ENCODE measurements at regions not wholly inside any gene's neighbourhood (a gene's known extent, or its start where the extent isn't known, plus 50 kb on each side); places are given as distances from the start of the nearest gene placed in this dataset.

DNA sequence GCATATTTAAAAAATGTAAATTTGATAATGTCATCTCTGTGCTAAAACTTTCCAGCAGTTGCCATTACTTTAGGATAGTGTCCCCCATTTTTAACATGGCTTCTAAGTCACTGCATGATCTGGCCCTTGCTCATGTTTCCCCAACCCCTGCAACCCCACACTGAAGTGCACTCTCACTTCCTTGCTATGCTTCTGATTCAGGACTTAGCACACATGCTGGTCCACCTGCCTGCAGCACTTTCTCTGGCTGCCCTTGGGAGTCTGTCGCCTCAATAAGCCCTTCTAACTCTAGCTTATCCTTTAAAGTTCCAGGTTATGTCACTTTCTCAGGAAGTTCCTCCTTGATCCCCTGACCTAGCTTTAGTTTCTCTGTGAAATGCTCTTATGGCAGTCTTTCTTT, 241.0 kb downstream of the POSTN start (continued):
- TF ChIP-seq, protein P1, sequence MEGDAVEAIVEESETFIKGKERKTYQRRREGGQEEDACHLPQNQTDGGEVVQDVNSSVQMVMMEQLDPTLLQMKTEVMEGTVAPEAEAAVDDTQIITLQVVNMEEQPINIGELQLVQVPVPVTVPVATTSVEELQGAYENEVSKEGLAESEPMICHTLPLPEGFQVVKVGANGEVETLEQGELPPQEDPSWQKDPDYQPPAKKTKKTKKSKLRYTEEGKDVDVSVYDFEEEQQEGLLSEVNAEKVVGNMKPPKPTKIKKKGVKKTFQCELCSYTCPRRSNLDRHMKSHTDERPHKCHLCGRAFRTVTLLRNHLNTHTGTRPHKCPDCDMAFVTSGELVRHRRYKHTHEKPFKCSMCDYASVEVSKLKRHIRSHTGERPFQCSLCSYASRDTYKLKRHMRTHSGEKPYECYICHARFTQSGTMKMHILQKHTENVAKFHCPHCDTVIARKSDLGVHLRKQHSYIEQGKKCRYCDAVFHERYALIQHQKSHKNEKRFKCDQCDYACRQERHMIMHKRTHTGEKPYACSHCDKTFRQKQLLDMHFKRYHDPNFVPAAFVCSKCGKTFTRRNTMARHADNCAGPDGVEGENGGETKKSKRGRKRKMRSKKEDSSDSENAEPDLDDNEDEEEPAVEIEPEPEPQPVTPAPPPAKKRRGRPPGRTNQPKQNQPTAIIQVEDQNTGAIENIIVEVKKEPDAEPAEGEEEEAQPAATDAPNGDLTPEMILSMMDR (IDR thresholded peaks at IDR 0.05) = no peak
- TF ChIP-seq FOSB (CRISPR knock-in tag; IDR thresholded peaks at IDR 0.05) = no peak

DNA sequence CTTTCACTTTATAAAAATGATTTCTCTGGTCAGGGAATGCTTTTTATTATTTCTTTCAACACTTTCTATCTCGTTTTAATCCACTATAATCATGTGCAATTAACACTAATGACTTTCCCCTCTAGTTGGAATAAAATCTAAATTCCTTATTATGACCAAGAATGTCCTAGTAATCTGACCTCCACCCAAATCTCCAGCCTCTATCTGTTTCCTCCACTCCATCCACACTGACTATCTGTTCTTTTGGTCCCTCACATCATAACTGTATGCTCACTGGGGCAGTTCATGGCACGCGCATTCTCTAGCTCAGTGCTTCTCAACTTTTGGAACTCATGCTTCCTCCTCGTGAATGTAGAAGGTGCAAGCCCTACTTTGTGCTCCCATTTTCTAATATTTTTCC, 244.7 kb downstream of the POSTN start:
- POLR2A ChIA-PET = no interaction called here
- 48% methylated on average over 4 of the region's 4 CpGs for WGBS (ENCODE audit: missing lambda C conversion rate)
- FAIRE-seq (no peak), DNase-seq (ENCODE audit: low read depth in 1 of 2, low spot score in 1 of 2) (no peak), ATAC-seq (no peak)
- Histone ChIP-seq H3K4me2 (no peak overlapping the region), H3K4me3 (no peak overlapping the region), H3K27ac (no peak overlapping the region), H3K4me1 (no peaks in the 10 kb centered on the region), H3K9me3 (no peaks in the 10 kb centered on the region)
- TF ChIP-seq CBX2 (IDR thresholded peaks at IDR 0.05; ENCODE audit: borderline replicate concordance, low read depth) = no peak
- TF ChIP-seq CHD4 (IDR thresholded peaks at IDR 0.05; ENCODE audit: borderline replicate concordance) = no peak
- TF ChIP-seq, protein P2, sequence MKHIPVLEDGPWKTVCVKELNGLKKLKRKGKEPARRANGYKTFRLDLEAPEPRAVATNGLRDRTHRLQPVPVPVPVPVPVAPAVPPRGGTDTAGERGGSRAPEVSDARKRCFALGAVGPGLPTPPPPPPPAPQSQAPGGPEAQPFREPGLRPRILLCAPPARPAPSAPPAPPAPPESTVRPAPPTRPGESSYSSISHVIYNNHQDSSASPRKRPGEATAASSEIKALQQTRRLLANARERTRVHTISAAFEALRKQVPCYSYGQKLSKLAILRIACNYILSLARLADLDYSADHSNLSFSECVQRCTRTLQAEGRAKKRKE (CRISPR knock-in tag; IDR thresholded peaks at IDR 0.05; ENCODE audit: low read depth) = no peak
- TF ChIP-seq ZNF302 (CRISPR knock-in tag; IDR thresholded peaks at IDR 0.05) = no peak
- TF ChIP-seq CBX8 (IDR thresholded peaks at IDR 0.05) = no peak
- TF ChIP-seq KDM1A (IDR thresholded peaks at IDR 0.05; ENCODE audit: low read depth) = no peak
- TF ChIP-seq, protein P3, sequence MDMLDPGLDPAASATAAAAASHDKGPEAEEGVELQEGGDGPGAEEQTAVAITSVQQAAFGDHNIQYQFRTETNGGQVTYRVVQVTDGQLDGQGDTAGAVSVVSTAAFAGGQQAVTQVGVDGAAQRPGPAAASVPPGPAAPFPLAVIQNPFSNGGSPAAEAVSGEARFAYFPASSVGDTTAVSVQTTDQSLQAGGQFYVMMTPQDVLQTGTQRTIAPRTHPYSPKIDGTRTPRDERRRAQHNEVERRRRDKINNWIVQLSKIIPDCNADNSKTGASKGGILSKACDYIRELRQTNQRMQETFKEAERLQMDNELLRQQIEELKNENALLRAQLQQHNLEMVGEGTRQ (IDR thresholded peaks at IDR 0.05) = no peak
- TF ChIP-seq MYC (IDR thresholded peaks at IDR 0.05; ENCODE audit: borderline replicate concordance, low read length) = no peak
- no peak for TF ChIP-seq JUN (IDR thresholded peaks at IDR 0.05)
- TF ChIP-seq CHD2 (IDR thresholded peaks at IDR 0.05; ENCODE audit: low read length, partially characterized antibody) = no peak
- TF ChIP-seq, protein P4, sequence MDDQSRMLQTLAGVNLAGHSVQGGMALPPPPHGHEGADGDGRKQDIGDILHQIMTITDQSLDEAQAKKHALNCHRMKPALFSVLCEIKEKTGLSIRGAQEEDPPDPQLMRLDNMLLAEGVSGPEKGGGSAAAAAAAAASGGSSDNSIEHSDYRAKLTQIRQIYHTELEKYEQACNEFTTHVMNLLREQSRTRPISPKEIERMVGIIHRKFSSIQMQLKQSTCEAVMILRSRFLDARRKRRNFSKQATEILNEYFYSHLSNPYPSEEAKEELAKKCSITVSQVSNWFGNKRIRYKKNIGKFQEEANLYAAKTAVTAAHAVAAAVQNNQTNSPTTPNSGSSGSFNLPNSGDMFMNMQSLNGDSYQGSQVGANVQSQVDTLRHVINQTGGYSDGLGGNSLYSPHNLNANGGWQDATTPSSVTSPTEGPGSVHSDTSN (IDR thresholded peaks at IDR 0.05) = no peak
- no peak for TF ChIP-seq TP53 (CRISPR knock-in tag; IDR thresholded peaks at IDR 0.05)
- TF ChIP-seq NR3C1 (IDR thresholded peaks at IDR 0.05) = no peak
- no peak for TF ChIP-seq JUNB (IDR thresholded peaks at IDR 0.05)
- no peak for TF ChIP-seq HOXB5 (CRISPR knock-in tag; IDR thresholded peaks at IDR 0.05)
- TF ChIP-seq MAZ (IDR thresholded peaks at IDR 0.05; ENCODE audit: borderline replicate concordance, low read depth, low read length) = no peak
- no peak for TF ChIP-seq ESRRA (IDR thresholded peaks at IDR 0.05; ENCODE audit: borderline replicate concordance, low read length)
- CTCF ChIA-PET = no interaction called here

DNA sequence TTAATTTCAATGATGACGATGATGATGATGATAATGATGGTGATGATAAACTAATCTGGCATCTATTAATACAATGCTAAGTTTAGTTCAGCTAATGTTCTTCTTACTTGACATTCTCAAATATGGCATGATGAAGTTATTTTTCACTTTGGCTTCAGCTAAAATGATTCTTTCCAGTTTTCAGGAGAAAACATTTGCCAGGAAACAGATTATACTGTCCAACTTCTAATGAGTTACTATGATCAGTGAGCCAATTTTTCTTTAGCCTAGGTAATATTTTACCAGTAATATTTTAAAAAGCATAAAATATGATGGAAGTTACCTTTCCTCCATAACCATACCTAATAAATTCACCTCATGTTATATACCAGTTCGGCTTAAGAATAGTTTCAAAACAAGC, 245.7 kb upstream of the CSNK1A1L start:
- Histone ChIP-seq H3K4me2 (no peak overlapping the region), H3K4me1 (no peaks in the 10 kb centered on the region), H3K27ac (no peak overlapping the region), H3K4me3 (no peak overlapping the region), H3K9me3 (no peaks in the 10 kb centered on the region)
- FAIRE-seq (no peak), ATAC-seq (no peak), DNase-seq (ENCODE audit: low read depth in 1 of 2, low spot score in 1 of 2) (no peak)
- POLR2A ChIA-PET = no interaction called here
- CTCF ChIA-PET = no interaction called here
- 5% methylated on average over 2 of the region's 2 CpGs for WGBS (ENCODE audit: missing lambda C conversion rate)
- TF ChIP-seq POLR2AphosphoS2 (conservative IDR thresholded peaks at IDR 0.05; ENCODE audit: low read length) = no peak
- TF ChIP-seq CBX8 (IDR thresholded peaks at IDR 0.05) = no peak
- TF ChIP-seq, protein P1 (IDR thresholded peaks at IDR 0.05) = no peak
- TF ChIP-seq FOXS1 (CRISPR knock-in tag; IDR thresholded peaks at IDR 0.05) = no peak
- no peak for TF ChIP-seq JUNB (IDR thresholded peaks at IDR 0.05)
- no peak for TF ChIP-seq SREBF2 (IDR thresholded peaks at IDR 0.05)
- TF ChIP-seq ZNF302 (CRISPR knock-in tag; IDR thresholded peaks at IDR 0.05) = no peak
- TF ChIP-seq RAD21 (conservative IDR thresholded peaks at IDR 0.05 in 1 of 2, IDR thresholded peaks at IDR 0.05 in 1 of 2) = no peak
- TF ChIP-seq GATA3 (IDR thresholded peaks at IDR 0.05; ENCODE audit: borderline replicate concordance) = no peak
- TF ChIP-seq POLR2A (IDR thresholded peaks at IDR 0.05; ENCODE audit: low read length) = no peak
- no peak for TF ChIP-seq MAFK (IDR thresholded peaks at IDR 0.05; ENCODE audit: partially characterized antibody)
- TF ChIP-seq, protein P5, sequence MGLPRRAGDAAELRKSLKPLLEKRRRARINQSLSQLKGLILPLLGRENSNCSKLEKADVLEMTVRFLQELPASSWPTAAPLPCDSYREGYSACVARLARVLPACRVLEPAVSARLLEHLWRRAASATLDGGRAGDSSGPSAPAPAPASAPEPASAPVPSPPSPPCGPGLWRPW (IDR thresholded peaks at IDR 0.05) = no peak
- no peak for TF ChIP-seq HOXA7 (CRISPR knock-in tag; IDR thresholded peaks at IDR 0.05)
